Neural progenitor cell (in vitro differentiated cells): ENCODE measurements at regions not wholly inside any gene's neighbourhood (a gene's known extent, or its start where the extent isn't known, plus 50 kb on each side); places are given as distances from the start of the nearest gene placed in this dataset.

Experiments
- DNase-seq: peaks from one replicate; pipeline ENCODE4 v3.0.0-alpha.2; 2016; ENCODE audit warnings: low spot score
- H2AFZ ChIP-seq: fragments of 200-600 bp; sonication (generic); replicated peaks from 2 replicates; pipeline ENCODE4 v1.6.1; 2016; ENCODE audit warnings: antibody characterized with exemption
- H3F3A ChIP-seq: fragments of 200-600 bp; sonication (generic); 2 replicates; pipeline ENCODE4 v1.6.1; 2016; ENCODE audit warnings: antibody characterized with exemption, low read depth
- H3K27ac ChIP-seq: fragments of 200-600 bp; sonication (generic); 2 replicates; pipeline ENCODE4 v1.5.1; 2016; ENCODE audit warnings: mild to moderate bottlenecking
- H3K27me3 ChIP-seq: fragments of 200-600 bp; sonication (generic); 2 replicates; pipeline ENCODE4 v1.6.1; 2016; ENCODE audit warnings: mild to moderate bottlenecking, moderate library complexity
- H3K36me3 ChIP-seq: fragments of 200-600 bp; sonication (generic); 2 replicates; pipeline ENCODE4 v1.5.1; 2016
- H3K4me1 ChIP-seq: fragments of 200-600 bp; sonication (generic); 2 replicates; pipeline ENCODE4 v1.6.1; 2016; ENCODE audit warnings: mixed run types
- H3K4me2 ChIP-seq: fragments of 200-600 bp; sonication (generic); 2 replicates; pipeline ENCODE4 v1.6.1; 2016
- H3K4me3 ChIP-seq: fragments of 200-600 bp; sonication (generic); 2 replicates; pipeline ENCODE4 v1.5.1; 2016
- H3K79me2 ChIP-seq: fragments of 200-600 bp; sonication (generic); 2 replicates; pipeline ENCODE4 v1.6.1; 2016; ENCODE audit warnings: low read depth
- H3K9ac ChIP-seq: fragments of 200-600 bp; sonication (generic); 2 replicates; pipeline ENCODE4 v1.6.1; 2016
- H3K9me3 ChIP-seq: fragments of 200-600 bp; sonication (generic); 2 replicates; pipeline ENCODE4 v1.5.1; 2016; ENCODE audit warnings: low read depth
- H4K20me1 ChIP-seq: fragments of 200-600 bp; sonication (generic); 2 replicates; pipeline ENCODE4 v1.6.1; 2016; ENCODE audit warnings: low read depth
- H3K27ac Mint-ChIP-seq: 3 replicates; pipeline ENCODE4 v1.8.0; 2021; ENCODE audit warnings: mixed read lengths
- H3K27me3 Mint-ChIP-seq: 2 replicates; pipeline ENCODE4 v1.8.0; 2022; ENCODE audit warnings: low read depth, mild to moderate bottlenecking, inconsistent platforms, moderate library complexity, mixed read lengths; ENCODE audit not compliant: insufficient read depth
- H3K36me3 Mint-ChIP-seq: 3 replicates; pipeline ENCODE4 v1.8.0; 2021; ENCODE audit warnings: mixed read lengths
- H3K4me1 Mint-ChIP-seq: 3 replicates; pipeline ENCODE4 v1.8.0; 2021; ENCODE audit warnings: mixed read lengths
- H3K4me3 Mint-ChIP-seq: 3 replicates; pipeline ENCODE4 v1.8.0; 2021; ENCODE audit warnings: mild to moderate bottlenecking, moderate library complexity, mixed read lengths
- H3K9me3 Mint-ChIP-seq: 3 replicates; pipeline ENCODE4 v1.8.0; 2020; ENCODE audit warnings: mixed read lengths
- CTCF ChIP-seq: fragments of 200-600 bp; sonication (generic); IDR thresholded peaks from 2 replicates; pipeline ENCODE4 v1.5.1; 2017; ENCODE audit warnings: antibody characterized with exemption, mild to moderate bottlenecking
- EZH2 ChIP-seq: fragments of 200-600 bp; sonication (generic); IDR thresholded peaks from 2 replicates; pipeline ENCODE4 v1.6.1; 2017; ENCODE audit warnings: antibody characterized with exemption, mild to moderate bottlenecking, moderate library complexity
- EZH2phosphoT487 ChIP-seq: fragments of 200-600 bp; sonication (generic); IDR thresholded peaks from 2 replicates; pipeline ENCODE4 v1.6.1; 2017; ENCODE audit warnings: antibody characterized with exemption

GRCh38 chr17:13957636-13958035 is 111.7 kb upstream of the COX10 start:
- Mint-ChIP-seq H3K9me3 (no peaks in the 10 kb centered on the region), H3K4me1 (no peaks in the 10 kb centered on the region), H3K27ac (no peak overlapping the region), H3K36me3 (no peaks in the 10 kb centered on the region), H3K4me3 (no peak overlapping the region), H3K27me3 (no peaks in the 10 kb centered on the region)
- no peaks in the 10 kb centered on the region for H3K27me3 ChIP-seq
- no peak overlapping the region for H3K4me3 ChIP-seq
- H3K27ac ChIP-seq, result no peak overlapping the region
- no peak for DNase-seq
- no peak overlapping the region for H3K4me2 ChIP-seq
- H3K4me1 ChIP-seq, result peaks cover 8% of the 10 kb centered on the region
- TF ChIP-seq EZH2phosphoT487 (no peak), CTCF (no peak), EZH2 (no peak)
- H3K9ac ChIP-seq, result no peak overlapping the region
- H3K9me3 ChIP-seq, result no peaks in the 10 kb centered on the region
- H3K36me3 ChIP-seq, result no peaks in the 10 kb centered on the region
- no peaks in the 10 kb centered on the region for H3F3A ChIP-seq
- H4K20me1 ChIP-seq, result no peaks in the 10 kb centered on the region
- no peaks in the 10 kb centered on the region for H3K79me2 ChIP-seq
- no peak overlapping the region for H2AFZ ChIP-seq

GRCh38 chr17:13958773-13959172 is 110.5 kb upstream of the COX10 start:
- H3K27ac ChIP-seq, result no peak overlapping the region
- no peak overlapping the region for H3K27ac Mint-ChIP-seq
- no peak for DNase-seq
- peaks cover 3% of the 10 kb centered on the region for H3K4me1 ChIP-seq
- no peaks in the 10 kb centered on the region for H3K9me3 ChIP-seq
- no peaks in the 10 kb centered on the region for H3F3A ChIP-seq
- H3K27me3 ChIP-seq, result no peaks in the 10 kb centered on the region
- no peaks in the 10 kb centered on the region for H4K20me1 ChIP-seq
- no peak overlapping the region for H3K9ac ChIP-seq
- no peaks in the 10 kb centered on the region for H3K4me1 Mint-ChIP-seq
- H3K9me3 Mint-ChIP-seq, result no peaks in the 10 kb centered on the region
- no peak overlapping the region for H3K4me3 ChIP-seq
- H3K4me3 Mint-ChIP-seq, result no peak overlapping the region
- no peaks in the 10 kb centered on the region for H3K79me2 ChIP-seq
- no peaks in the 10 kb centered on the region for H3K27me3 Mint-ChIP-seq
- no peak for TF ChIP-seq EZH2phosphoT487
- H3K36me3 ChIP-seq, result no peaks in the 10 kb centered on the region
- H3K36me3 Mint-ChIP-seq, result no peaks in the 10 kb centered on the region
- H2AFZ ChIP-seq, result no peak overlapping the region
- no peak overlapping the region for H3K4me2 ChIP-seq

GRCh38 chr17:13961265-13961664 is 108.0 kb upstream of the COX10 start:
- Histone ChIP-seq H4K20me1 (no peaks in the 10 kb centered on the region), H3K79me2 (no peaks in the 10 kb centered on the region), H3K4me2 (no peak overlapping the region), H3K9me3 (no peaks in the 10 kb centered on the region), H3K4me3 (no peak overlapping the region), H3K27me3 (no peaks in the 10 kb centered on the region), H3K36me3 (no peaks in the 10 kb centered on the region), H3K9ac (no peak overlapping the region), H3K27ac (no peak overlapping the region), H2AFZ (no peak overlapping the region), H3F3A (no peaks in the 10 kb centered on the region), H3K4me1 (no peaks in the 10 kb centered on the region)
- Mint-ChIP-seq H3K36me3 (no peaks in the 10 kb centered on the region), H3K9me3 (no peaks in the 10 kb centered on the region), H3K27ac (no peak overlapping the region), H3K4me1 (no peaks in the 10 kb centered on the region), H3K27me3 (no peaks in the 10 kb centered on the region), H3K4me3 (no peak overlapping the region)
- TF ChIP-seq EZH2 (no peak), CTCF (no peak), EZH2phosphoT487 (no peak)
- no peak for DNase-seq

GRCh38 chr17:13962716-13963240 is 106.5 kb upstream of the COX10 start:
- no peaks in the 10 kb centered on the region for H3K27me3 Mint-ChIP-seq
- H3K27me3 ChIP-seq, result no peaks in the 10 kb centered on the region
- H3K4me2 ChIP-seq, result no peak overlapping the region
- no peaks in the 10 kb centered on the region for H3F3A ChIP-seq
- no peak overlapping the region for H2AFZ ChIP-seq
- no peak overlapping the region for H3K27ac Mint-ChIP-seq
- H3K9me3 Mint-ChIP-seq, result no peaks in the 10 kb centered on the region
- no peaks in the 10 kb centered on the region for H3K36me3 ChIP-seq
- H3K4me1 Mint-ChIP-seq, result no peaks in the 10 kb centered on the region
- H4K20me1 ChIP-seq, result no peaks in the 10 kb centered on the region
- H3K9ac ChIP-seq, result no peak overlapping the region
- no peak for DNase-seq
- no peak overlapping the region for H3K4me3 Mint-ChIP-seq
- no peaks in the 10 kb centered on the region for H3K4me1 ChIP-seq
- H3K4me3 ChIP-seq, result no peak overlapping the region
- H3K79me2 ChIP-seq, result no peaks in the 10 kb centered on the region
- no peaks in the 10 kb centered on the region for H3K9me3 ChIP-seq
- no peak overlapping the region for H3K27ac ChIP-seq
- no peaks in the 10 kb centered on the region for H3K36me3 Mint-ChIP-seq
- TF ChIP-seq EZH2phosphoT487, result no peak
- TF ChIP-seq EZH2, result no peak
- TF ChIP-seq CTCF, result no peak
